H9 (cell line): ENCODE measurements at regions not wholly inside any gene's neighbourhood (a gene's known extent, or its start where the extent isn't known, plus 50 kb on each side); places are given as distances from the start of the nearest gene placed in this dataset.
A peak's percentile ranks its signal among the peaks of the same experiment; 100 is the strongest.

Experiments used
- DNase-seq: peaks from one replicate; pipeline ENCODE4 v3.0.0-alpha.2; 2017
- H2AFZ ChIP-seq: one replicate; pipeline ENCODE4 v1.6.1; 2013; ENCODE audit warnings: mild to moderate bottlenecking, low read length, control low read depth, moderate library complexity
- H2AK5ac ChIP-seq: 2 replicates; pipeline ENCODE4 v1.6.1; 2013; ENCODE audit warnings: low read length, control low read depth, mixed read lengths; ENCODE audit not compliant: insufficient read length
- H2BK120ac ChIP-seq: one replicate; pipeline ENCODE4 v1.6.1; 2013; ENCODE audit warnings: low read depth, mild to moderate bottlenecking, low read length, control low read depth, inconsistent platforms; ENCODE audit not compliant: poor library complexity, severe bottlenecking
- H2BK12ac ChIP-seq: 2 replicates; pipeline ENCODE4 v1.6.1; 2013; ENCODE audit warnings: low read length, control low read depth, mixed read lengths, low read depth; ENCODE audit not compliant: insufficient read length
- H2BK15ac ChIP-seq: 2 replicates; pipeline ENCODE4 v1.6.1; 2013; ENCODE audit warnings: low read depth, low read length, control low read depth
- H2BK20ac ChIP-seq: one replicate; pipeline ENCODE4 v1.6.1; 2013; ENCODE audit warnings: low read depth, mild to moderate bottlenecking, low read length, control low read depth, inconsistent platforms; ENCODE audit not compliant: poor library complexity, severe bottlenecking
- H2BK5ac ChIP-seq: 2 replicates; pipeline ENCODE4 v1.6.1; 2013; ENCODE audit warnings: low read length, control low read depth, mixed read lengths; ENCODE audit not compliant: insufficient read length
- H3K14ac ChIP-seq: 2 replicates; pipeline ENCODE4 v1.6.1; 2013; ENCODE audit warnings: low read length, control low read depth; ENCODE audit not compliant: insufficient read depth
- H3K18ac ChIP-seq: 2 replicates; pipeline ENCODE4 v1.6.1; 2013; ENCODE audit warnings: low read depth, mild to moderate bottlenecking, mixed read lengths, low read length, control low read depth; ENCODE audit not compliant: insufficient read length
- H3K23ac ChIP-seq: 2 replicates; pipeline ENCODE4 v1.6.1; 2013; ENCODE audit warnings: low read length, control low read depth, mixed read lengths, low read depth; ENCODE audit not compliant: insufficient read length
- H3K23me2 ChIP-seq: 2 replicates; pipeline ENCODE4 v1.6.1; 2013; ENCODE audit warnings: low read depth, mild to moderate bottlenecking, mixed read lengths, low read length, control low read depth; ENCODE audit not compliant: insufficient read length, poor library complexity, severe bottlenecking
- H3K27ac ChIP-seq: 2 replicates; pipeline ENCODE4 v1.5.1; 2013; ENCODE audit warnings: low read length, control low read depth, mixed read lengths, low read depth; ENCODE audit not compliant: insufficient read length
- H3K27me3 ChIP-seq: 2 replicates; pipeline ENCODE4 v1.6.1; 2013; ENCODE audit warnings: low read length, control low read depth, inconsistent platforms; ENCODE audit not compliant: insufficient read depth
- H3K4ac ChIP-seq: 2 replicates; pipeline ENCODE4 v1.6.1; 2013; ENCODE audit warnings: low read depth, mild to moderate bottlenecking, control low read depth, inconsistent platforms, low read length, moderate library complexity
- H3K4me1 ChIP-seq: 2 replicates; pipeline ENCODE4 v1.6.1; 2013; ENCODE audit warnings: low read length, control low read depth, inconsistent platforms; ENCODE audit not compliant: insufficient read depth
- H3K4me2 ChIP-seq: 2 replicates; pipeline ENCODE4 v1.6.1; 2013; ENCODE audit warnings: low read length, control low read depth, mixed read lengths; ENCODE audit not compliant: insufficient read length, insufficient read depth
- H3K56ac ChIP-seq: 2 replicates; pipeline ENCODE4 v1.6.1; 2013; ENCODE audit warnings: low read depth, mild to moderate bottlenecking, mixed read lengths, low read length, control low read depth; ENCODE audit not compliant: insufficient read length
- H3K79me1 ChIP-seq: 2 replicates; pipeline ENCODE4 v1.6.1; 2013; ENCODE audit warnings: low read depth, mild to moderate bottlenecking, moderate library complexity, low read length, control low read depth, inconsistent platforms; ENCODE audit not compliant: insufficient read depth, poor library complexity, severe bottlenecking
- H3K79me2 ChIP-seq: 2 replicates; pipeline ENCODE4 v1.6.1; 2013; ENCODE audit warnings: low read length, control low read depth, inconsistent platforms; ENCODE audit not compliant: insufficient read depth
- H3K9ac ChIP-seq: 2 replicates; pipeline ENCODE4 v1.6.1; 2013; ENCODE audit warnings: low read length, control low read depth, mixed read lengths; ENCODE audit not compliant: insufficient read length; ENCODE audit errors: extremely low read depth
- H3K9me3 ChIP-seq: one replicate; pipeline ENCODE4 v1.6.1; 2013; ENCODE audit warnings: low read depth, low read length, inconsistent platforms; ENCODE audit not compliant: control insufficient read depth
- H3T11ph ChIP-seq: one replicate; pipeline ENCODE4 v1.6.1; 2013; ENCODE audit warnings: mild to moderate bottlenecking, low read length, control low read depth, inconsistent platforms
- H4K20me1 ChIP-seq: one replicate; pipeline ENCODE4 v1.6.1; 2013; ENCODE audit not compliant: control insufficient read depth, insufficient read length, insufficient read depth
- H4K5ac ChIP-seq: 2 replicates; pipeline ENCODE4 v1.6.1; 2013; ENCODE audit warnings: low read depth, mild to moderate bottlenecking, mixed read lengths, low read length, control low read depth; ENCODE audit not compliant: insufficient read length
- H4K8ac ChIP-seq: replicated peaks from 2 replicates; pipeline ENCODE4 v1.6.1; 2013; ENCODE audit warnings: low read length, control low read depth, mixed read lengths, low read depth; ENCODE audit not compliant: insufficient read length
- H4K91ac ChIP-seq: 2 replicates; pipeline ENCODE4 v1.6.1; 2013; ENCODE audit warnings: low read depth, mild to moderate bottlenecking, moderate library complexity, mixed read lengths, low read length, control low read depth; ENCODE audit not compliant: insufficient read length
- H3K27ac Mint-ChIP-seq, 3 experiments: 2 replicates in 2 of 3; 3 replicates in 1 of 3; pipeline ENCODE4 v1.8.0; 2020 to 2021; ENCODE audit warnings: mixed read lengths in 3 of 3, mild to moderate bottlenecking in 1 of 3, moderate library complexity in 1 of 3
- H3K27me3 Mint-ChIP-seq: 2 replicates; pipeline ENCODE4 v1.8.0; 2021; ENCODE audit warnings: low read depth, mild to moderate bottlenecking, moderate library complexity, mixed read lengths
- H3K36me3 Mint-ChIP-seq, 3 experiments: 2 replicates in 2 of 3; 3 replicates in 1 of 3; pipeline ENCODE4 v1.8.0; 2020 to 2021; ENCODE audit warnings: low read depth in 3 of 3, mixed read lengths in 3 of 3; ENCODE audit not compliant: insufficient read depth in 1 of 3
- H3K4me1 Mint-ChIP-seq, 2 experiments: 2 replicates each; pipeline ENCODE4 v1.8.0; 2020; ENCODE audit warnings: mixed read lengths in 2 of 2
- H3K4me3 Mint-ChIP-seq, 2 experiments: 2 replicates in 1 of 2; 3 replicates in 1 of 2; pipeline ENCODE4 v1.8.0; 2020 to 2021; ENCODE audit warnings: mild to moderate bottlenecking in 2 of 2, mixed read lengths in 2 of 2, moderate library complexity in 1 of 2
- H3K9me3 Mint-ChIP-seq, 2 experiments: 2 replicates in 1 of 2; 3 replicates in 1 of 2; pipeline ENCODE4 v1.8.0; 2020; ENCODE audit warnings: mild to moderate bottlenecking in 2 of 2, mixed read lengths in 2 of 2, moderate library complexity in 1 of 2
- CTCF ChIP-seq: fragments of 200-600 bp; sonication (generic); conservative IDR thresholded peaks from 3 replicates; pipeline ENCODE4 v1.8.0; 2021; ENCODE audit warnings: antibody characterized with exemption, mild to moderate bottlenecking
- WGBS: extraction: QIAGEN DNeasy Blood & Tissue Kit; methylation state at CpG from one replicate; pipeline ENCODE4 v1.1.7; 2013; ENCODE audit warnings: missing lambda C conversion rate, low lambda C conversion rate, mixed read lengths; ENCODE audit not compliant: insufficient read length; ENCODE audit errors: extremely low coverage; 5-methylcytosine and 5-hydroxymethylcytosine counted together

- Histone ChIP-seq H3K79me2 (no peaks in the 10 kb centered on the region), H4K91ac (peak overlapping the region; percentile 77), H3K9ac (no peak overlapping the region), H4K8ac (no peak overlapping the region), H2AFZ (no peak overlapping the region), H2BK5ac (no peak overlapping the region), H3K56ac (no peak overlapping the region), H4K20me1 (no peaks in the 10 kb centered on the region), H3K14ac (no peak overlapping the region), H2BK12ac (no peak overlapping the region), H3K18ac (no peak overlapping the region), H3K27ac (no peak overlapping the region), H4K5ac (no peak overlapping the region), H3K4me2 (no peak overlapping the region), H2BK20ac (no peak overlapping the region), H2AK5ac (no peak overlapping the region), H3K4me1 (no peaks in the 10 kb centered on the region), H3K27me3 (no peaks in the 10 kb centered on the region), H2BK15ac (no peak overlapping the region), H3K9me3 (no peaks in the 10 kb centered on the region), H2BK120ac (no peak overlapping the region), H3K4ac (no peak overlapping the region), H3K23ac (no peak overlapping the region), H3K23me2 (no peaks in the 10 kb centered on the region), H3T11ph (no peak overlapping the region), H3K79me1 (no peaks in the 10 kb centered on the region)
- Mint-ChIP-seq H3K4me1 (no peaks in the 10 kb centered on the region), H3K9me3 (no peaks in the 10 kb centered on the region), H3K4me3 (no peak overlapping the region), H3K36me3 (no peaks in the 10 kb centered on the region), H3K27ac (no peak overlapping the region), H3K27me3 (peaks cover 9% of the 10 kb centered on the region)
- no peak for DNase-seq
- no CpG with 5 or more reads among the region's 5 CpGs for WGBS
- TF ChIP-seq CTCF, result no peak
Measured at GRCh38 chr5:171512397-171512796, 93.0 kb downstream of the FGF18 start.
